Amniotic stem cell (primary cell): ENCODE measurements at regions not wholly inside any gene's neighbourhood (a gene's known extent, or its start where the extent isn't known, plus 50 kb on each side); places are given as distances from the start of the nearest gene placed in this dataset.

ENCODE experiments used
- DNase-seq: peaks from one replicate; lab custom pipeline; 2025; lab: John Stamatoyannopoulos, UW

DNA sequence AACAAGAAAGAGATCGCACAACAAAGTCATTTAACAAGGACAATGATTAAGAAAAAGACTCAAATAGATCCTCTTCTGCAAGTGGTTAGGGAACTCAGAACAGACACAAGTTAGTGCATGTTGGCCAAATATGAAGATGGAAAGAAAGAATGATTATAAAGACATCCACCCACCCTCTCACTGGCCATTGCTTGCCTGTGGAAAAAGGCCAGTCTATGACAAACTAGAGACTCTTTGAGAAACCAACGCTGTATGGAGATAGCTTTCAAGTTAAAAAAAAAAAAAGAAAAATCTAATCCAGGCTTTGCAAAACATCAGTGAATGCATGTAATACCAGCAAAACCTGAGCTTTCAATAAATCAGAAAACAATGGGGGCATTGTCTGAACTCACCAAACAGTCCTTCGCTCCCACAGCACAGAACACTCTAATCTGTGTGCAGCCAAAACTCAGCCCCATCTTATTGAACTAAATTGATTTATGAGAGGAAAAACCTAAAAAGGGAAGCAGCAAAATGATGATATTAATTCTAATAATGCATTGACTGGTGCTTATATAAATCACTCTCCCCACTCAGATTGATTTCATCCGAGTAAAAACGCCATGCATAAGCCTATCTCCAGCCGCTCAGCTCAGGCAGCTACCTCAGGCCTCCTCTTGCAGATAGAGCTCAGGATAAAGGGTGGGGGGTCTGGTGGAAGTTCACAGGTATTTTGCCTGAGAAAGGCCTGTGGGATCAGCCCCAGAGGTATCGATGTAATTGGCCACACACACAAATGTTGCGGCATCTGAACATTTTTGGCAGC, 547.1 kb downstream of the CCDC171 start:
- no peak for DNase-seq

DNA sequence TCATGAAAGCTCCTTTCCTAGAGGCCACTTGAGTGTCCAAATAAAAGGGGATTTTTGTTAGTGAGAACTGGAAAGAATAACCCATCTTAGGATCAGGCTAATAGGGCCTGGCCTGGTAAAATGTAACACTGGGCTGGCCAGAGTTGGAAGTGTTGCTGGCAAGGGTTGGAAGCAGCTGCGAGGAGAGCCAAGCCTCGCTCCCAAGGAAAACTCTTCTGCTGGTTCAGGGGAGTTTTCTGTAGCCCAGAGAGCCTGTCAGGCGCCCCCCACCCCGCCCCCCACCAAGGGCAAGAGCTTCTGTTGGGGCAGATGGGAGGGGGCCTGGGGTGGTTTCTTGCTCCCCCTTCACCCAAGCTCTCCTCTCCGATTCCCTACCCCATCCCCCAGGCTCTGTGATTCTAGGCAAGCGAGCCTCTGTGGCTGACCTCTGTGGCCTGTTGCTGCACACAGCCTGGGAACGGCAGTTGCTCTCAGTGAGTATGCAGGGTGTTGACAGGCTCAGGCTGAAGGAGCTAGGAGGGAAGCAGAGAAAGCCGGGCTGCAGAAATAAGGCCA, 547.8 kb downstream of the CCDC171 start:
- DNase-seq = no peak

DNA sequence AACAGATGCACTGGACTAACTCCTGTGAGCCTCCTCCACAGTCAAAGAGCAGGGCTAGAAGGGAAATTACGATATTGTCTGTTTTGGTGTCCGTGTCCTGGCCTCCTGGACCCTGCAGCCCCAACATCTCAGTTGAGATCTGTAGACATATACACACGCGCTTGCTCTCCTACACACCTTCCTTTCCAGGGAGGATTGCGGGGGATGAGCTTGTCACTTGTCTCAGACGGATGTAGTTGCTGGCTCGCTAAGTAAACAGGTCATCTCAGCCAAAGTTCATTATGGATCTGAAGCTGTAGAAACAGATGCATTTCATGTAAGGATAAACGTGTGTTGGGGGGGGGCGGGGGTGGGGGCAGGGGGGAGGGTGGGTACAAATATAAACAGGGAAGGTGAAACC, 549.3 kb downstream of the CCDC171 start:
- no peak for DNase-seq

DNA sequence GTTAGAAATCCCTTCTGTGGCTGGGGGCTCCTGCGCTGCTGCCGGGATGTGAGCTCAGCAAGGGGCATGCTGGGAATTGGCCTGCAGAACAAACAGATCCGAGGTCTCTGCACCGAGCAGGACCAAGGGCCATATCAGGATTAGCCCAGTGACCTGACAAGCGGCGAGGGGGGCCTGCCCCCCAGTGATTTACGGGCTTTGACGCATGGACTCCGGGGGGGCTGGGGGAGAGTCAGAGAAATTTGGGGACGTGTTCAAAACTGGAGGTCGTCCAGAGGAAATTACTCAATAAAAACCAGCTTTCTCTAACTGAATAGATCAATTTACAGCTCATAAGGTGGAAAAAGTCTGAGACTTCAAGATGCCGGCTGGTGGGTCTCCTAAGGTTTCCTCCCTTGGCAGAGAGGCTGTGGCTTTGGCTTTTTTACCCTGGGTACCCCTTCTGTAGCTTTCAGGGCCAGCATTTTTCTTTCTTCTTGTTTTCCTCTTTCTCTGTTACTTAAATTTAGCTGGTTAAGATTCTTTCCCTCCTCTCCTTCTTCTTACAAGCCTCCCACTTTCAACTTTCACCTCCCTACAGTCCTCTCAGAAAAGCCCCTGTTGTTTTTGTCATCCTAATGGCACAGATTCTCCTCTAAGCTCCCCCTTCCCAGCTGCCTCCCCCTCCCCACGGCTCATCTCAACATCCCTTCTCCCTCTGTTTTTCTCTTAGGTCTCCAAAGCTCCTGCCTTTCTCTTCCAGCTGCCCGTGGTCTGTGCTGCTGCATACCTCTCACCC, 551.0 kb downstream of the CCDC171 start:
- no peak for DNase-seq

DNA sequence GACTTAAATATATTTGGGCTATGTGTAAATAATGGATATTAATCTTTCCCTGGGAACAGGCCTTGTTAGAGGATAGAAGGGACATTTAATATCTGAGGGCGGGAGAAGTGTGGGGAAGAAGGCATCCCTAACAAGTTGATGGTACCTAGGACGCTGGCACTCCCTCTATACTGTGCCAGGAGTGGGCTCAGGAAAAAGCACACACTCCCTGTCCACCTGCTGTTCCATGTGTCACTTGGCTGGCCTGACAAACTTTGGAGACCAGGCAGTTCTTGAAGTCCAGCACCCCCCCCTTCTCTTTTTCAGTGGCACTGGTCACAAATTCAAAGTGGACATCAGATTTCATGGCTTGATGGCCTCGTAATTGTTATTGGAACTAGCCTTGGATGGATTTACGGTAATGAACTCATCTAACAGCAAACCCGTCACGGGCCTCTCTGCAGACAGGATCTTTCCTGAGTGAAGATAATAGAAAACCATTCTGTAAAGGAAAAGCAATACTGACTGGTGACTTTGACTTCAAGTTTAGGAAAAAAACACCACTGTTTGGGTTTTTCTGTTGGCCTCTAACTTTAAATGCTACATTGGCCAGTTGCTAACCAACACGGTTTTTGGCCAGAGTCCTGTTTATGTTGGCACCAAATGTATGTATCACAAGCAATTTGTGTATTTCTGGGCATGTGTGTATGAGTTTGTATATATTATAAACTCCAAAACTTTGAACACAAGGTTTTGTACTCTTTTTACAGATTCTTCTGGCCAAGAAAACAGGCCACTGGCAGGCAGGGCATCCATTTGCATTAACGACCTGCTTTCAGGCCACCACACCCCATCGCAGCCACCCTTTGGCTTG, 552.6 kb downstream of the CCDC171 start:
- DNase-seq = no peak

DNA sequence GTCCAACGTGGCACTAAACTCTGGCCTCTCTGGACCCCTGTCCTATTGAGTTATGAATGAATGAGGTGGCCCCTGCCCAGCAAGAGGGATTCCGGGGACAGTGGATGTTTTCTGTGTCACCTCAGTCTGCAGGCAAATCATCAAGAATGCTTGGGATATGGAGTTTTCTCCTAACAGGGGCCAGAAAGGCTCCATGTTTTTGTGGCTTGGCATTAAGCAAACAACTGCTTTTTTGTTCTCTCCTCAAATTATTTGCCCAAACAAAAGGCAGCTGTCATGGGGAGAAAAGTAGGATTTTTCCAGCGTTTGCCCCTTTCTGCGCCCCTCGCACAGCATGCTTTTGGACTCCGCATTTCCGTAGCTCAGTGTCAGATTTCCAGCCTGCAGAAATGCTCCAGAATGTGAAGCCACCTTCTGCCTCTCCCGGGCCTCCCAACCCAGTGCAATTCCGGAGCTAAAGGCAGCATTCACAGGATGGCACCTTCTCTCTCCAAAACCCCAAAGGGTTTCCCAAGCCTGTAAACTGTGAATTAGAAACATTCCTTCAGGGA, 553.3 kb downstream of the CCDC171 start:
- no peak for DNase-seq

DNA sequence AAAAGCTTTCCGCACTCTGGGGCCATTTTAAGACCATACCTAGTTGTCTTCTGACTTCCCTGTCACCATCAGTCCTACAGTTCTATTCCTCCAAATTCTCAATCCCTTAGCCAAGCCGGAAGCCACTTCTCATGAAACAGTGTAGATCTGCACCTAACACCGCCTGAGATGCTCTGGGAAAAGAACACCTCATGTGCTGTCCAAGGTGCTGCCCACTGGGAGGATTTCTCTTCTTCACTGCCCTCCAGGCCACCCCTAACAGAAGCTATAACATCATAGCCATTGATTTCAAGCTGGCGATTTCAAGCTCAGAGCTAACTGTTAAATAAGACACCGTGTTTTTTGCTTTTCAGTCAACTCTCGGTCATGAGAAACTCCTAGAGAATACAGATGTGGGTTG, 559.3 kb downstream of the CCDC171 start:
- no peak for DNase-seq

DNA sequence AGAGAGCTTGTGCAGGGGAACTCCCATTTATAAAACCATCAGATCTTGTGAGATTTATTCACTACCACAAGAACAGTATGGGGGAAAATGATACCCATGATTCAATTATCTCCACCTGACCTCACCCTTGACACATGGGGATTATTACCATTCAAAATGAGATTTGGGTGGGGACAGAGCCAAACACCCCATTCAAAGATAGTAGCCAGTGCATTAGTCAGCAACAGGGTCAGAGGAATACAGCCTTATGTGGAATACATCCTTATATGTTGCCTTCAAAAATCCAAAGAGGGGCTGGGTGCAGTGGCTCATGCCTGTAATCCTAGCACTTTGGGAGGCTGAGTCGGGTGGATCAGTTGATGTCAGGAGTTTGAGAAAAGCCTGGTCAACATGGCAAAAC, 563.2 kb downstream of the CCDC171 start:
- DNase-seq = no peak

DNA sequence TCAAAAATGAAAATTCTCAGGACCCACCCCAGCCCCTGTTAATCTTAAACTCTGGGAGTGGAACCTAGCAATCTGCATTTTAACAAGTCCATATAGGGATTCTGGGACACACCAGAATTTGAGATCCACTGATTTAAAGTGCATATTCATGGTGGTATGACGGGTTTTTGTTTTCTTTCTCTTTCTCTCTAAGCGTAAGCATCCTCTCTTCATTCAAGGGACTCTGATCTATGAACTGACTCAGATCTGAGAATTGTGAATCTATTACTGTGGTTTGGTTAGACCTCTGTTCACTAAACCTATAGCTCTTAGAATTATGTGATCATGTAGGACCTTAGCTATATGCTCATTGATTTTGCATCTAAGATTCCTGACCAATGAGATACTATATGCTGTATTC, 565.2 kb downstream of the CCDC171 start:
- no peak for DNase-seq

DNA sequence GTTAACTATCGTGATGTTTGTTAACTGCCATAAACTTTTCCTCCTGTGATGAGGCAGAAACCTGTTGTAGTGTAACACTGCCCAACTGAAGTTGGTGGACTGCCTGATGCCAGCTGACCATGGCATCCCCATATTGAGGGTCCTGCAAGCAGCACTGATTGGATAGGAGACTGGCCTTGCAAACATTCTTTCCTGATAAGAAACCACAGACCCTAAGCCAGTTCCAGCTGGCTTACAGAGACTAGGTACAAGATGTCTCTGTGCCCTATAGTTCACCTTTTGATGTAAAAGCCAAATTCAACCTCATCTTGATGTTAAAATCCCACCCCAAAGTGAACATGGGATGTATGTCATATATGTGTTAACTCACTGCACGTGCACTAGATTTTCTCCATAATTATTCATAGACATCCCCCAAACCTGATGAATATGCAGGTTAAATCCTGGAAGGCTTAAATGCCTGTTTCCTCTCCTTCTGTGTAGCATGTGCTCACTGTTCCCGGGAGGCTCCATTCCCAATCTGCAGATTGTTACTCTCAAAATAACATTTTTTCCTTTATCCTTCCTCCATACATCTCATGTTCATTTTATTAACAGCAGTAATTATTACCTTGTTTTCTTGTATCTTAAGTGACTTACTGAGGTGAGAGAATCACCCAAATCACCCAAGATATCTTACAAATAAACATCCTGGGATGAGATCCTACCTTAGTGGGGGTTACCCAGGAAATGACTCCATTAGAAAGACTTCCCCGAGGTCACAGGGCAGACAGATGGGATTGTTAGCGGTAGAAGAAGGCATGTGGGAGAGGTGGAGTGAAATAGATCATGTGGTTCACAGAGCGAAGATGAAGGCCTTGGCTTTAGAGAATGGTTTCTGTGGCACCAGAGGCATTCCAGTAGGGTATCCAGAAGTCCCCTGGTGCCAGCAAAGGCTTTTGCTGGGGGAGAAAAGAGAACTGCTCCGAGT, 566.7 kb downstream of the CCDC171 start:
- DNase-seq = no peak

DNA sequence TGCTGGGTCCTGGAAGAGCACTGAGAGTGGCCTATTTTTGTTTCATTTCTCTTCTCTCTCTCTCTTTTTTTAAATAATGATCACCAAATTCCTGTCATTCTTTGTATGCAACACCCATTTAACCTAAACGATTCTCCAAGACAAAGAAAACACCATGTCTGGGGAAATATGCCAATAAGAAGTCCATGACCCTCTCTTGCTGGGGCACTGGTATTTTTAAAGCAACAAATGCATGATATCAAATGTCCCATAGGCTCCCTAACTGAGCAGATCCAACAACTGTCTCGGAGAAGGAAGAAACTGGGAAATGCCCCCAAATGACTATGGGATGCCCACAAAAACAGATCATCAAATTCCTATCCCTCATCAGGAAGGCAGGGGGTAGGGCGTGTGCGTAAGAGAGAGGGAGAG, 567.4 kb downstream of the CCDC171 start:
- no peak for DNase-seq

DNA sequence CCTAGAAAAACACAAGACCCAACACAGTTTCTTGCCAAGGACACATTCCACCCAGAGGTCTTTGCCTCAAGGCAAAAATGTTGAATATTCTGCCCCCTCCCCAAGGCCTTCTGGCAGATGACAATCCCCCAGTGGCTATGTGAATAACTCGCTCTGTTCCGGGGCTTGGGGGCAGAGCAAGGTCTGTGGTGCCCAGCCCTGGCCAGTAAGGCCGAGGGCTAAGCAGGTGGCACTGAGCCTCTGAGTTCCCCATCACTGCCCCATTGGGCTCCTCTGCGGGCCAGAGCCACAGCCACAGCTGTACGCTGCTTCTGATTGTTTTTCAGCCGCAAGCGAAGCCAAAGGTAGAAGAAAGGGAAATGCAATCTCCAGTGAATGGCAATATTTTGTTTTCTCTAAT, 567.9 kb downstream of the CCDC171 start:
- DNase-seq = no peak

DNA sequence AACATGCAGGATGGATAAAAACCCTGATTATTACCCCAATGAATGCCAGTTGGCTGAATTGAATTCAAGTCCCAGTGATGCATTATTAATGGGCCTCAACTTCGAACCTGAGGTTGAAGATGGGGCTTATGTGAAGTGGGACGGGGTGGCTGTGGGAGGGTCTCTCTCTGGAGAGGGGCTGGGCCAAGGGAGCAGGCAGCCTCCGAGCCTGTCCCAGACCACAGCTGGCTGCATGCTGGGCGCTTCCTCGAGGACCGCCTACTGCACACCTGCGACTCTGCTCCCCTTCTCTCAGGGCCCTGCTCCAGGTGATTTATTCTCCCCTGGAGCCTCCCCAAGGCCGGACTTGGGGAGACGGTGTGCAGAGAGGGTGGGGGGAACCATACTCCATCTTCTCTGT, 568.3 kb downstream of the CCDC171 start:
- no peak for DNase-seq

DNA sequence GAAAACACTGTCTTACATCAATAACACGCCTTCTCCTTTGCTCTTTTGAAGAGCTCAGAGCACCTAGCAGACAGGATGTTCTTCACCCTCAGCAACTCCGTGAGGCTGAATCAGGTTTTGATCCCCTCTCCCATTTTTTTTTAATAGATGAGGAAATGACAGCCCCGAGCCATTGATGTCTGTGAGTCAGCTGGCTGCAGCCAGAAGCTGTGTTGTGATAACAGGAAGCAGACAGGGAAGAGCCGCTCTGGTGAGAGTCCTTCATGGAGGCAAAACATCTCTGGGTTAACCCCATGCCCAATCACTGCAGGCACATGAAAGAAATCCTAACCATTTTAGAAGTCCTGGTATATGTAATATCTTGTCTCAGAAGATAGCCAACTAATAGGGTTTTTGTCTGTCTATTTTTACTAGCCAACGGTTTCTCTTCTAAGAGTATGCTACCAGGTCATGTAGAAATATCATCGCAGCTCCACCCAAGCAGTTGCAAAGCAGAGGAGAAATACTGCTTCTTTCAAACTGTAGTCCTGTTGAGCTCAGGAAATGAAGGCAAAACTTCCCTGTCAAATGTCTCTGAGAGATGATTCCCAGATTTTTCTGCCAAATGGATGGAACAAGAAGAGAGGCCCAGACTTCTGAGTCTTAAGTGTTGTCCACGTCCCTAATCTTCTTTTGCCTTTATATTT, 568.9 kb downstream of the CCDC171 start:
- no peak for DNase-seq

DNA sequence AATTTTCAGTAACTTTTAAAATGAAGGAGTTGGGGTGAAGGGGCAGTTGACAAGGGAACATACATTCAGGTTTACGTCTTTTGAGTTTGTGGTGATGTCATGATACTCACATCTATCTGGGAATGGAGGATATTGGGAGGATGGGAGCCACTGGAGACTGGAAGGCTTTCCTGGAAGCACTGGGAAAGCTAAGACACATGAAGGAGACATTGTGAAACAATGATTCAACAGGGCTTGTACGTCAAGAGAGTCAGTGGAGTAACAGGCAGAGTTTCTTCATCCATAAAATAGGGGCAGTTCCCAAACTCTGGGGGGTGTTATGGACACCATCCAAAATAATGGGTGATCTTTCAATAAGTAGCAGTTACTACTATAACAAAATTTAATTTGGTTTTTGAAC, 572.8 kb downstream of the CCDC171 start:
- DNase-seq = no peak

DNA sequence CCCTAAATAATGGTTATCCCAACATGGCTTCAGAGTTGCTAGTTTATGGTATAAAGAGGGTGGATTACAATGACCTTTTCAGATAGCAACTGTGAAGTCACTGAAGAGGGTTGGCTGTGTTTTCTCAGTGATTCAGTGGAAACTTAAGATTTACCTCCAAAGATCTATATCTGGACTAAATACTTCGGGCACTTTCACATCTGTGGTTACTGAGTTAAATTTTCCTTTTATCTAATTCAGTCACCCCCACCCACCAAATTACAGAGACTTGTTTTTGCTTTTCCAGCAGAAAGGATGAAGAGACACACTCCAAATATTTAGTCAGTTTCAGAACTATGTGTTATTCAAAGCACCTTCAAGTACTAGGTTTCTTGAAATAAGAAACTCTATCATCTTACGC, 573.2 kb downstream of the CCDC171 start:
- peak; percentile 16 for DNase-seq

DNA sequence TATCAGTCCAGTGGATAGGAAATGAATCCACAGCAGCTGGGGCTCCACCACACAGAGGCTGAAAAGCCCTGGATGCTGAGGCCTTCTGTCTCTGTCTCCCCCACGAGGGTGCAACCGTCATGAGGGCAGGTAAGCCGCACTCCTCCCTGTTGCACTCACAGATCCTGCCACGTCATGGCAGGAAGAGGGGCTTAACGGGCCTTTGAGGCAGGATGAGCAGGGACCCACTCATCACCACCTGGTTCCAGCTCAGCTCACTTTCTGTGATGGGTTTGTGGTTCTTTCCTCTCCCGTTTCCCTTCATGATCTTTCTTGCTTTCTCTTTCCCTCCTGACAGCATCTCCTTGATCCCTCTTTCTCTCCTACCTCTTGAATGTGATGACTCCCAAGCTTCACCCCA, 575.2 kb downstream of the CCDC171 start:
- no peak for DNase-seq

DNA sequence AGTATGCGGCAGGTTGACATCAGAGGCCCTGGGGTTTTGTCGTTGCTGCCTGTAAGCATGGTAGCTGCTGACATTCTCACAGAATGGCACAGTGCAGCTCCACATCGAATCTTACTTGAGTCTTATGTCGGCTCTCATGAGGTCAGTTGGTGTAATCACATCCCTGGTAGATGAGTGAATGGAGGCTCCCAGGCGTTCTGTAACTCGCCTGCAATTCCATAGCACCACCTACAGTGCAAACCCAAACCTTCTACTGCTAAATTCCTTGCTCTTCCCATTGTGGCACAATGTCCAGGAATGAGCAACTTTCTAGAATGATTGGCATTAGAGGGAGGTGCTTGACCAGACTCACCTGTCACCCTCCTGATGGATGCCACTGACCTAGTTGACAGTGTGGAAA, 578.4 kb downstream of the CCDC171 start:
- DNase-seq = no peak

DNA sequence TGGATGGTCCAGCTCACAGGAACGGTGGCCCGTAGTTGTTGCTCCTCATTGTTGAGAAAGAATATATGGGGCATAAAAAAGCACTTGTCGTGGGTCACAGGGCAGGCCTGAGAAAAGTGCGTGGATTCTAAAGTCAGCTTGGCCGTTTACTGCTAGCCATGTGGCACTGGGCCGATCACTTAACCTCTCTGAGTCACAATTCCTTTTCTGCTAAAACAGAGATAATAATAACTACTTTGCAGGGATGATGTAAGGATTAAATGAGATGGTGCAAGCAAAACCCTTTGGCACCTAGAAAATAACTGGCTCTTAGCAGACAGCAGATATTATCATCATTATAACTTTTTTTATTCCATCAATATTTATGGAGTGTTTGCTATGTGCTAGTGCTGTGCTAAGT, 579.7 kb downstream of the CCDC171 start:
- DNase-seq = no peak

DNA sequence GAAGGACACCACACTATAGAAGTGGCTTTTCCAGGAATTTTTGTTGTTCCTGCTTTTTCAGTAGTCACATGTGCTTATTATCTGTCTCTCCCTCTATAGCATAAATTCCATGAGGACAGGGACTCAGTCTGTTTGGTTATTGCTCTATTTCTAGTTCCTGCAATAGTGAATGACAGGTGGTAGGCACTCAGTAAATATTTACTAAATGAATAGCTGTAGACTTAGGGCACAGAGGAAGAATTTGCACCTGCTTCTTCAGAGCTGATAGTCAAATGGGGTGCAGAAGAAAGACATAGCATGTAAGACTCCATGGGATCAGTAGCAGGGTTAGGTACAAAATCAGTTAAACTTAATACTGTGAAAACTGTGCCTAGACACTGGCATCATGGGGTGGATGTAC, 580.2 kb downstream of the CCDC171 start:
- DNase-seq = no peak
